ENCODE measurements at regions not wholly inside any gene's neighbourhood (a gene's known extent, or its start where the extent isn't known, plus 50 kb on each side); places are given as distances from the start of the nearest gene placed in this dataset.

DNA sequence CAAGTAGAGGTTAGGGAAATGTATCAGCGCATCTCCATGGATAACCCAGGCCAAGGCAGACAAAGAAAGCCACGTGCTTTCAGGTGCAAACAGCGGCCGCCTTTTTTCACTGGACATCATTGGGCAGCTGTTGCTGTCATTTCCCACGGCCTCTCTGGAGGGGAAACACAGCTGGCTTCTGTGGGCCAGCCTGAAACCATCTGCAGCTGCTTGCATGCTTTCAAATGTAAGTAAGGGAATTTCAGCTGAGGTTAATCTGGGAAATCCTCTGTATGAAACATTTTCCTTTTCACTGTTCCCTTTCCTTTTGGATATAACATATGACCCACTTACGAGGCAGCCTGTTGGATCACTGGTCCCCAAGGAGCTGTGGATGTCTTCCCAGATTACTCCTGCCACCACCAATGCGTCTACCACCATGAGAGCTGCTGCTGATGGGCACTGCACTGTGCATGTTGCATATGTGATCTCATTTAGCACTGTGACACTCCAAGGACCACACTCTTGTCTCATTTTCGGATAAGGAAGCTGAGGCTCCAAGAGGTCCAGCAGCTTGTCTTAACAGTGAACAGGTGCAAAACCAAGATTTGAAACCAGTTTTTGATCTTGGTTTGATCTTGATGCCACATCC lies 106.3 kb downstream of the C9orf152 start (continued):
- TF ChIP-seq DPF2 (IDR thresholded peaks at IDR 0.05) (peak; percentile 77), GATAD2B (conservative IDR thresholded peaks at IDR 0.05; ENCODE audit: low read depth) (peak; percentile 90; the same call in 1 of the 2 replicates), CBFB (IDR thresholded peaks at IDR 0.05; ENCODE audit: low read depth) (peak; percentile 67; the same call in 1 of the 2 replicates), BHLHE40 (IDR thresholded peaks at IDR 0.05; ENCODE audit: borderline replicate concordance in 1 of 2, low read depth in 2 of 2, low read length in 1 of 2) (peak; percentile 62 to 63; a peak in 3 of 4 replicates), CBX5 (IDR thresholded peaks at IDR 0.05; ENCODE audit: low read depth) (peak; percentile 19; the same call in 1 of the 2 replicates), MEF2B (IDR thresholded peaks at IDR 0.05; ENCODE audit: partially characterized antibody, poor library complexity, severe bottlenecking) (peak; percentile 88), KAT2A (conservative IDR thresholded peaks at IDR 0.05; ENCODE audit: control insufficient read depth, low read depth, low read length) (no peak), CREB1 (IDR thresholded peaks at IDR 0.05; ENCODE audit: low read depth) (peak; percentile 43; the same call in 1 of the 2 replicates), IKZF2 (IDR thresholded peaks at IDR 0.05) (peak; percentile 95 to 97), RELA (IDR thresholded peaks at IDR 0.05; ENCODE audit: borderline replicate concordance, partially characterized antibody) (peak; percentile 65), FOXM1 (IDR thresholded peaks at IDR 0.05; ENCODE audit: low read depth, low read length) (peak; percentile 84; the same call in 1 of the 2 replicates), ZNF217 (IDR thresholded peaks at IDR 0.05) (no peak), NR2F1 (conservative IDR thresholded peaks at IDR 0.05) (peak; percentile 28; the same call in 1 of the 2 replicates), LARP7 (IDR thresholded peaks at IDR 0.05) (no peak), POU2F2 (IDR thresholded peaks at IDR 0.05; ENCODE audit: borderline replicate concordance, low read depth, low read length) (peak; percentile 30; the same call in 1 of the 3 replicates), MTA3 (IDR thresholded peaks at IDR 0.05; ENCODE audit: borderline replicate concordance, low read length) (peak; percentile 83), PML (IDR thresholded peaks at IDR 0.05; ENCODE audit: low read length) (0 out of 2 replicates have a peak, but pooled peaks have one; percentile 45)
- TF ChIP-seq, protein P1, sequence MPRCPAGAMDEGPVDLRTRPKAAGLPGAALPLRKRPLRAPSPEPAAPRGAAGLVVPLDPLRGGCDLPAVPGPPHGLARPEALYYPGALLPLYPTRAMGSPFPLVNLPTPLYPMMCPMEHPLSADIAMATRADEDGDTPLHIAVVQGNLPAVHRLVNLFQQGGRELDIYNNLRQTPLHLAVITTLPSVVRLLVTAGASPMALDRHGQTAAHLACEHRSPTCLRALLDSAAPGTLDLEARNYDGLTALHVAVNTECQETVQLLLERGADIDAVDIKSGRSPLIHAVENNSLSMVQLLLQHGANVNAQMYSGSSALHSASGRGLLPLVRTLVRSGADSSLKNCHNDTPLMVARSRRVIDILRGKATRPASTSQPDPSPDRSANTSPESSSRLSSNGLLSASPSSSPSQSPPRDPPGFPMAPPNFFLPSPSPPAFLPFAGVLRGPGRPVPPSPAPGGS (IDR thresholded peaks at IDR 0.05; ENCODE audit: borderline replicate concordance, insufficient read depth, low read depth, low read length, poor library complexity, severe bottlenecking) = peak; percentile 84
- TF ChIP-seq, protein P2, sequence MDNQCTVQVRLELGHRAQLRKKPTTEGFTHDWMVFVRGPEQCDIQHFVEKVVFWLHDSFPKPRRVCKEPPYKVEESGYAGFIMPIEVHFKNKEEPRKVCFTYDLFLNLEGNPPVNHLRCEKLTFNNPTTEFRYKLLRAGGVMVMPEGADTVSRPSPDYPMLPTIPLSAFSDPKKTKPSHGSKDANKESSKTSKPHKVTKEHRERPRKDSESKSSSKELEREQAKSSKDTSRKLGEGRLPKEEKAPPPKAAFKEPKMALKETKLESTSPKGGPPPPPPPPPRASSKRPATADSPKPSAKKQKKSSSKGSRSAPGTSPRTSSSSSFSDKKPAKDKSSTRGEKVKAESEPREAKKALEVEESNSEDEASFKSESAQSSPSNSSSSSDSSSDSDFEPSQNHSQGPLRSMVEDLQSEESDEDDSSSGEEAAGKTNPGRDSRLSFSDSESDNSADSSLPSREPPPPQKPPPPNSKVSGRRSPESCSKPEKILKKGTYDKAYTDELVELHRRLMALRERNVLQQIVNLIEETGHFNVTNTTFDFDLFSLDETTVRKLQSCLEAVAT (IDR thresholded peaks at IDR 0.05) = no peak; the same call in 1 of the 2 replicates
- TF ChIP-seq, protein P3, sequence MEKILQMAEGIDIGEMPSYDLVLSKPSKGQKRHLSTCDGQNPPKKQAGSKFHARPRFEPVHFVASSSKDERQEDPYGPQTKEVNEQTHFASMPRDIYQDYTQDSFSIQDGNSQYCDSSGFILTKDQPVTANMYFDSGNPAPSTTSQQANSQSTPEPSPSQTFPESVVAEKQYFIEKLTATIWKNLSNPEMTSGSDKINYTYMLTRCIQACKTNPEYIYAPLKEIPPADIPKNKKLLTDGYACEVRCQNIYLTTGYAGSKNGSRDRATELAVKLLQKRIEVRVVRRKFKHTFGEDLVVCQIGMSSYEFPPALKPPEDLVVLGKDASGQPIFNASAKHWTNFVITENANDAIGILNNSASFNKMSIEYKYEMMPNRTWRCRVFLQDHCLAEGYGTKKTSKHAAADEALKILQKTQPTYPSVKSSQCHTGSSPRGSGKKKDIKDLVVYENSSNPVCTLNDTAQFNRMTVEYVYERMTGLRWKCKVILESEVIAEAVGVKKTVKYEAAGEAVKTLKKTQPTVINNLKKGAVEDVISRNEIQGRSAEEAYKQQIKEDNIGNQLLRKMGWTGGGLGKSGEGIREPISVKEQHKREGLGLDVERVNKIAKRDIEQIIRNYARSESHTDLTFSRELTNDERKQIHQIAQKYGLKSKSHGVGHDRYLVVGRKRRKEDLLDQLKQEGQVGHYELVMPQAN (conservative IDR thresholded peaks at IDR 0.05) = no peak
- TF ChIP-seq, protein P4, sequence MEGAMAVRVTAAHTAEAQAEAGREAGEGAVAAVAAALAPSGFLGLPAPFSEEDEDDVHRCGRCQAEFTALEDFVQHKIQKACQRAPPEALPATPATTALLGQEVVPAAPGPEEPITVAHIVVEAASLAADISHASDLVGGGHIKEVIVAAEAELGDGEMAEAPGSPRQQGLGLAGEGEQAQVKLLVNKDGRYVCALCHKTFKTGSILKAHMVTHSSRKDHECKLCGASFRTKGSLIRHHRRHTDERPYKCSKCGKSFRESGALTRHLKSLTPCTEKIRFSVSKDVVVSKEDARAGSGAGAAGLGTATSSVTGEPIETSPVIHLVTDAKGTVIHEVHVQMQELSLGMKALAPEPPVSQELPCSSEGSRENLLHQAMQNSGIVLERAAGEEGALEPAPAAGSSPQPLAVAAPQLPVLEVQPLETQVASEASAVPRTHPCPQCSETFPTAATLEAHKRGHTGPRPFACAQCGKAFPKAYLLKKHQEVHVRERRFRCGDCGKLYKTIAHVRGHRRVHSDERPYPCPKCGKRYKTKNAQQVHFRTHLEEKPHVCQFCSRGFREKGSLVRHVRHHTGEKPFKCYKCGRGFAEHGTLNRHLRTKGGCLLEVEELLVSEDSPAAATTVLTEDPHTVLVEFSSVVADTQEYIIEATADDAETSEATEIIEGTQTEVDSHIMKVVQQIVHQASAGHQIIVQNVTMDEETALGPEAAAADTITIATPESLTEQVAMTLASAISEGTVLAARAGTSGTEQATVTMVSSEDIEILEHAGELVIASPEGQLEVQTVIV (IDR thresholded peaks at IDR 0.05; ENCODE audit: borderline replicate concordance, partially characterized antibody) = no peak
- TF ChIP-seq, protein P5, sequence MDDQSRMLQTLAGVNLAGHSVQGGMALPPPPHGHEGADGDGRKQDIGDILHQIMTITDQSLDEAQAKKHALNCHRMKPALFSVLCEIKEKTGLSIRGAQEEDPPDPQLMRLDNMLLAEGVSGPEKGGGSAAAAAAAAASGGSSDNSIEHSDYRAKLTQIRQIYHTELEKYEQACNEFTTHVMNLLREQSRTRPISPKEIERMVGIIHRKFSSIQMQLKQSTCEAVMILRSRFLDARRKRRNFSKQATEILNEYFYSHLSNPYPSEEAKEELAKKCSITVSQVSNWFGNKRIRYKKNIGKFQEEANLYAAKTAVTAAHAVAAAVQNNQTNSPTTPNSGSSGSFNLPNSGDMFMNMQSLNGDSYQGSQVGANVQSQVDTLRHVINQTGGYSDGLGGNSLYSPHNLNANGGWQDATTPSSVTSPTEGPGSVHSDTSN (IDR thresholded peaks at IDR 0.05; ENCODE audit: insufficient replicate concordance, low read depth, low read length) = peak; percentile 12
